ENCODE measurements at regions not wholly inside any gene's neighbourhood (a gene's known extent, or its start where the extent isn't known, plus 50 kb on each side); places are given as distances from the start of the nearest gene placed in this dataset.

DNA sequence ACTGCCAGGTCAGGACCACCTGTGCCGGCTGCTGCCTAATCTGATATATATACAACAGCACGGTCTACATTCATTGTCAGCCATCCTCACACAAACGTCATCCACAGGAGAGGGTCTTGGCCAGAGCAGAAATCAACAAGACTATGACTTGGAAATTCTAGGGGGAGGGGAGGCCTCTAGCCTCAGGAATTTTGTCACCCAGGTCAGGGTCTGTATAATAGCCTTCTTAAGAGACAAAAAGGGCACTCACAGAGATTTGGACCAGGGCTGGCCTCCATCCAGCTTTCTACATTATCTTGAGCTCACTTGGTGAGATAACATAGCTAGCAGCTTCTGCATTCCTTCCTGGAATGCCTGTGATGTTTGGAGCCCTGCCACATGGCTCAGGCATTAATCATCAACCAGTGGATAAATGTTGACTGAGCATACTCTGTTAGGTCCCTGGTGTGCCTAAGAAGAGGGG is 50.4 kb upstream of the CTIF start:
- FAIRE-seq: no peak

DNA sequence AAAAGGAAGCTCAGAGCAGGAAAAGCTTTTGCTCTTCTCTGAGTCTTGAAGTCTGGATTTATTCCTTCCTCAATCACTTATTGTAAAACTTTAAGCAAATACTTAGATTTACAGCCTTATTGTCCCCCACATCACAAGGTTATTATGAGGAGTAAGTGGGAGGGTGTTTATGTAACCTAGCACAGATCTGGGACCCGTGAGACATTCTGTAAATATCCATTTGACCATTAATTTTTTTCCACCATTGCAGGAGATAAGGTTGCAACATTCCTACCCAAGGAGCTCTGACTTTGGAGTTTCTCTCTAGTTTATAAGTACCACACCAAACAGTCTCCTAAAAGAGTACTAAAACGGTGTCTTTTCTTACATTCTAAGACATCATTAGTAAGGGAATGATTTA is 52.1 kb upstream of the CTIF start:
- FAIRE-seq: no peak

DNA sequence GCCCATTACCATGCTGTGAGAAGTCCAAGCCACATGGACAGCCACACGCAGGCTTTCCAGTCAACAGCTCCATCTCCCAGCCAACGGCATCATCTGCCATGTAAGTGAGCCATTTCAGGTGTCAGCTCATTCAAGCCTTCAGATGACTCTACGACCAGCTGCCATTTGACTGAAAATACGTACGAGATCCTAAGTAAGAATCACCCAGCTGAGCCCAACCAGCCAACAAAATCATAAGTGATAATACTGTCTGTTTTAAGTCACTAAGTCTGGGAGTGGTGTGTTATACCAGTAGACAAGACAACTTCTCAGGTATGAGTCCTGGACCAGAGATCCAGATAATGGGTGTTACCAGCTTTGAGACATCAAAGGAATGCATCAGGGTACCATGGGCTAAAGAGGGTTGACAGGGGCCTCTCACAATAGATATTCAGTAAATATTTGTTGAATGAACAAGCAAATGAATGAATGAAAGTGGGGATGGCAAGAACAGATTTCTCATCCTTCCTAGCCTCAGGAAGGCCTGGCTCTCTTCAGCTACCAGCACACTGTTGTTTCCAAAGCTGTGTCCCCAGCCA is 52.9 kb upstream of the CTIF start:
- no peak for FAIRE-seq

DNA sequence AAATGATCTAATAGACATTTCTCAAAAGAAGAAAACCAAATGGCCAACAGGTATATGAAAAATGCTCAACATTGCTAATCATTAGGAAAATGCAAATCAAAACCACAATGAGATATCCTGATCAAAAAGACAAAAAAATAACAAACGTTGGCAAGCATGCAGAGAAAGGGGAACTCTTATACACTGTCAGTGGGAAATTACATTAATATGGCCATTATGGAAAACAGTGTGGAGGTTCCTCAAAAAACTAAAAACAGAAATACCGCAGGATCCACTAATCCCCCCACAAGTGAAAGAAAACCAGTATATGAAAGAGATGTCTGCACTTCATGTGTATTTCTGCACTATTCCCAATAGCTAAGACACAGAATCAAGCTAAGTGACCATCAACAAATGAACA is 57.7 kb upstream of the CTIF start:
- FAIRE-seq: no peak

DNA sequence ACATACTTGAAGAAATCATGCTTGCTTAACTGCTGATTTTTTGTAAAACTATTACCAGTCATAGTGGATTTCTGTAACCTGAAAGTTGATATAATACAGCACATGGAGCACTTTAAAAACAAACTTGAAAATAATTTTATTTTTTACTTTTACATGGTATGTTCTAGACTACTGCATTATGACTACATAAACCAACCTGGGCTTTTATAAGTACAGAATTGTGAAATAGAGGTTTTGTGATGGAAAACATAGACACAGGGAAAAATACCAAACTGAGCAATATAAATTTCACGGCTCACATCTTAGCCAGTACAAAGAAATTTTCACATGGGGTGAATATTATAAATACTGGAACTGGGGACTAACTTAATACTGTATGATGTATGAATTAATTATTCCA is 59.3 kb upstream of the CTIF start:
- FAIRE-seq: no peak

DNA sequence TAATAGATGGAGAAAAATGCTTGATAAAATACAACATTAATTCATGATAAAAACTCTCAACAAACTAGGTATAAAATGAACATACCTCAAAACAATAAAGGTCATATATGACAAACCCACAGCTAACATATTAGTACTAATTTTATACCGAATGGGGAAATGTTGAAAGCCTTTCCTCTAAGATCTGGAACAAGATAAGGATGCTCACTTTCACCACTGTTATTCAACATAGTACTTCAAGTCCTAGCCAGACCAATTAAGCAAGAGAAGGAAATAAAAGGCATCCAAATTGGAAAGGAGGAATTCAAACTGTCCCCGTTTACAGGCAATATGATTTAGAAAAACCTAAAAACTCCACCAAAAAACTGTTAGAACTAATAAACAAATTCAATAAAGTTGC is 61.5 kb upstream of the CTIF start:
- FAIRE-seq: no peak

DNA sequence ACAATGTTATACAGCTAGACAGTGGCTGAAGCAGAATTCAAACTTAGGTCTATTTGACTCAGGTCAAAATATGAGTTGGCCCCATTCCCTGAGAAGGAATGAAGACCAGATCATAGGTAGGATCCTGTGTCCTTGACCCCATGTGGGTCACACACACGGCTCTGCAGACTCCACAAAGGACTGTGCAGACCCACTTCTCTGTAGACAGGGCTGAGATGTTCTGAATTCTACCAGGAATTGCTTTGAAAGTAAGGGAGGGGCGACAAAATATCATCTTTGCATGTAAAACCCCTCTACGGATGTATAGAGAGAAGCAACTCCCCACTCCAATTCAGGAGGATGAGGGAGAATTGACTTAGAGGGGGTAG is 62.3 kb upstream of the CTIF start:
- no peak for FAIRE-seq

DNA sequence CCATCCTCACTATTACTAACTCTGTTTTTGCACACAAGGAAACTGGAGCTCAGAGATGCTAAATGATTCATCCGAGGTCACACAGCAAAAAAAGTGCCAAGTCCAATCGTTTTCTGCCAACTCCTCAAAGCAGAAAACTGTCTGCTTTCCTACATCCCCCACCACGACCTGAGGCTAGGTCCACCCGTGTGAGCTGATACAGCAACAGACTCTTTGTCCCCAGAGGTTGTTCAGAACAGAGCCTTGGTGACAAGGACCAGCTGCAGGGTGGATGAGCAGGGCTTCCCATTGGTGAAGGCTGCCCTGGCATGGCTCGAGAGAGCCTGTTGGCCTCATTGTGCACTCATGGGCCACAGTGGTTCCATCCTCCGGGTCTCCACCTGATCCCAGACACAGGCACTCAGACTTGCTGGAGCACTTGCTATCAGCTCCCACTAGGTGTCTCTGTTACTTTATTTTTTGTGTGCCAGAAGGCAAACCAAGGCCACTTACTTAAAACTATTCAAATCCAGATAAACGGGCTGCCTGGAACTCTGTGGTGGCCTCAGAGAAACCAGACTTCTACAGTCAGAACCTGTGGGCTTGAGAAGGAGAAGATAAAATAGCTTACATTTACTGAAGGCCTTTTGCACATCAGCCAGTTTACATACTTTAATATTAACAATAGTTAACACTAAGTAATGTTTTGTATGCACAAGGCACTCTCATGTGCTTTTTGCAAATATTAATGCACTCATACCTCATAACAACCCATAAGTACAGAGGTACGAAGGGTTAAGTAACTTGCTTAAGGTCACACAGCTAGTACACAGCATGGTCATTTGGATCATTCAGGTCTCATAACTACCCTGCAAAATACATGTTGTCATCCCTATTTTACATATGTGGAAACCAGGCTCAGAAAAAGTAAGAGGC is 62.9 kb upstream of the CTIF start:
- peak; percentile 60 for FAIRE-seq

DNA sequence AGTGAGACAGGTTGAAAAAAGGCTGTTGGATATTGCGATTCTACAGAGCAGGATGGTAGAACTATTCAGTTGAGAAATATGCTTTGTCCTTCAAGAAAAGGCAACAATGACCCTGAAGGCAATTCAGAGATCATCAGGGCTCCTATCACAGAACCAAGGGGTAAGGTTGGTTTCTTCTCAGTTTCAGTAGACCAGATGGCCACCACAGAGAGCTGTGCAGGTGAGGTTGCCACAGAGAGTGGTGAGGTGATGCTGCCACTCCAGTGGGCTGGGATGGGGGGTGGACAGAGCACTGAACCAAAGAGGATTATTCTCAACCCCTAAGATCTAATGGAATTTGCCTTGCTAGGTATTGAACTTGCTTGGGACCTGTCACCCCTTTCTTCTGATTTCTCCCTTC is 64.6 kb upstream of the ZBTB7C start:
- FAIRE-seq: no peak

DNA sequence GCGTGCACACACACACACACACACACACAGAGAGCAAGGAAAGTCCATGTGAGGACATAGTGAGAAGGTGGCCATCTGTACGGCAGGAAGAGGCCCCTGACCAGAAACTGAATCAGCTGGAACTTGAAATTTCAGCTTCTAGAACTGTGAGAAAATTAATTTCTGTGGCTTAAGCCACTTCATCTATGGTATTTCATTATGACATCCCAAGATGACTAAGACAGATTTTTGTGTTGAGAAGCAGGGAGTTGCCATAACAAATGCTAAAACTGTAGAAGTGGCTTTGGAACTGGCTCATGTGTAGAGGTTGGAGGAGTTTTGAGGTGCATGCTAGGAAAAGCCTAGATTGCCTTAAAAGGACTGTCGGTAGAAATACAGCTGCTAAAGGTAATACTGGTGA is 63.4 kb upstream of the ZBTB7C start:
- no peak for FAIRE-seq

DNA sequence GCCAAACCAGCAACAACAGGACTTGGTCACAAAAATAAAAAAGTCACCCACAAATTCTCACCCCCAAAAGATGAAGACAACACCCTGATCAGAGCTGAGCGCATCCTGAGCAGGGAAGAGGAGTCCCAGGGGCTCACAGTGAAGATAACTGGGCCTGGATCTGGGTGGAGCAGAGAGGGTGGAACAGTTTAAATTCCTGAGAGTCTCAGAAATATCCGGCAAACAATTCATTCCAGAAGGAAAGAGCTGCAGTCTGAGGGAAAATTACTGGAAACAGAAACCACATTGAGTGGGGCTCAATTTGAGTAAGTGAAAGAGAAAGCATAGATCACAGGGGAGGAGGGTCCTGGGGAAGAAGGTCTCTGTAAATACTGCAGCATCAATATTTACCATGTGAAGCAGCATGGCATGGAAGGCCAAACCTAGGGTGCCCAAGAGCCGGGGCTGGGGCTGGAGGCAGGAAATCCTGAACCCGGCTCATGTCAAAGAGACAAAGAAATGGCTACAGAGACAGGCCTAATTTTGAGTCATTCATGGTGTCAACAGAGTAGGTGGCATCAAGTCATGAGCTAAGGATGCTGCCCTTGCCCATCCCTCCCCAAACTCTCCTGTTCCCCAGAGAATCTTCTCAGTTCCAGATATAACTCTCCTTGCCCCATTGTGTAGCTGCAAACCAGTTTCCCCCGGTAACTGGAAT is 61.4 kb upstream of the ZBTB7C start:
- FAIRE-seq: no peak

DNA sequence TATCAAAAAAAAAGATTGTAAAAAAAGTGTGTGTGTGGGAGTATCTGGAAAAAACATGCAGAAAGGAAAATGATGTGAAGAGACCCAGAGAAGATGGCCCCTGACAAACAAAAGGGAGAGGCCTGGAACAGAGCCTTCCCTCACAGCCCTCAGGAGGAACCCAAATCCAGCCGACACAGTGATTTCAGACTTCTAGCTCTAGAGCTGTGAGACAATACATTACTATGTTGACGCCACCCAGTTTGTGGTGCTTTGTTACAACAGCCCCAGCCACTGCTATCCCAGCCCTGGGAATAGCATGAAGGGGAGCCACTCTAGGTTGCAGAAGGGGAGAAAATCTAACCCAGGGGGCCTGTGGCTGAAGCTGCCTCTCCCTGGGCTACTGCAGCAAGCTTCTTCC is 59.0 kb upstream of the ZBTB7C start:
- no peak for FAIRE-seq

DNA sequence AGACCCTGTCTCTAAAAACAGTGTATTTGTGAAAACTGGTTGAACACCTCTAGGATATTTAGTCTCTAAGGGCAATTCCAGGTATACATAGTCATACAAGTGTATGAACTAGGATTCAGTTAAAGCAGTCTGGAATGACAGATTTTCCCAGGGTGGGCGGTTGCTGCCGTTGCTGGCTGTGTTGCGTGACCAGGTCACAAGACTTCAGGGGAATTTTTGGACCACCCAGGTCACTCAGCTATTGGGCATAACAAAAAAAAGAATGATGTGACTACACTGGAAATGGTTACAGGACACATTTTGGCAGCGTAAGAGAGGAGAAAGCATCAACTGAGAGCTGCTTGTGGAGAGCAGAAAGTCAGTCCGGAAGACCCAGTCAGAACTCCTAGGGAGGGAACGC is 58.0 kb upstream of the ZBTB7C start:
- no peak for FAIRE-seq

DNA sequence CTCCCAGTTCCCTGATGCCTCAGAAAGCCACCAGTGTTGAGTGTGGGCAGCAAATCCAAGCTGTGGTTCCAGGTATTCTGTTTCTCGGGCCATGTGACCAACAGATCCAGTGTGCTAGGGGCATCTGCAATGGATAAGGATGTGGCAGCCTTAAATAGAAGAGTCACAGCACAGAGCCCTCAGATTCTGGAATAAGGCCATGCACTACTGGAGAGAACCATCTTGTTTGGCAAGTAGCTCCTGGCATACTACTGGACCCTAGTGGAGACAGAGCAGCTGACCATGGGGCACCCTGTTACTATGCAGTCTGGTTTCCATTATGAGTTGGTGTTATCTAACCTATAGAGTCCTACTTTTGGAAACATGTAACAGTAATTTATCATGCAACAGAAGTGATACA is 53.3 kb upstream of the ZBTB7C start:
- FAIRE-seq: no peak

DNA sequence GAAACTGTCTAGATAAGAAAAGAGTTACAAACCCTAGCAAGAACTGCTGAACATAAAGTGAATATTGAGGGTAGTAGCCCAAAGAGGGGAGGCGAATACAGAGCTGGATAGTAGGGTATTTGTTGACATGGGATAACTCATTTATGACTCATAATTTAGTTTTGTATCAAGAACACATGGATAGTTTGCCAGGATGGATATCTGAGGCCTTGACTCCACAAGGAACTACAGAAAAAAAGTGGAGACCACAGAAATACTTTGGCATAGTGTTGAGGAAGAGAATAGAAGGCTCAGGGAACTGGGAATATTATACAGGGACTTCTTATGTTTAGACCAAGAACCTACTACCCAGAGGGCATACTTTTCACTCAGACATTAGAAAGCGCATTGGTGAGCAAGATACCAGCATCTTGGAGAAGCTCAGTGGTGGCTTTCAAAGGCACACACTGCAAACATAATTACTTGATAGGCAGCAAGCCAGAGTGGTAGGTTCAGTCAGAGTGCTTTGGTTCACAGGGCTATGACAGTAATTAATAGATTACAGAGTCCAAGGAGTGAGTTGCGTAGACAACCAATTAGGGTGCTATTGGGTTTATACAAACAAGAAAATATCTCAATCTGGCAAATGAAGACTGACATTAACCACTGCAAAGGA is 51.9 kb upstream of the ZBTB7C start:
- no peak for FAIRE-seq

DNA sequence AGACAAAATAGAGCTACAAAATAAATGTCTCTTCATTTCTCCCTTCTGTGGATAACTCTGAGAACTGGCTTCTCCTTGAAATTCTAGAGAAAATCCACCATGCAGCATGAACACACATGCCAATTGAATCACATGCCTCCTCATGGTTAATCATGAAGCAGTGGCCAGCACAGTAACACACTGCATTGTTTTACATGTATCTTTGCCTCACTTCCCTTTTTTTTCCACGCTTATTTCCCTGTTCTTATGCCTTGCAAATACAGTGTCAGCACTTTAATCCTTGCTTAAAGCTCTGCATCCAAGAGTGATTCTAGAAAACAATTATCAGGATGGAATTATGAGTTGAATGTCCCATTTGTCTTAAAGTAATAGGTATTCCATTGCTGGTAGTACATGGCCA is 50.3 kb upstream of the ZBTB7C start:
- FAIRE-seq: no peak

DNA sequence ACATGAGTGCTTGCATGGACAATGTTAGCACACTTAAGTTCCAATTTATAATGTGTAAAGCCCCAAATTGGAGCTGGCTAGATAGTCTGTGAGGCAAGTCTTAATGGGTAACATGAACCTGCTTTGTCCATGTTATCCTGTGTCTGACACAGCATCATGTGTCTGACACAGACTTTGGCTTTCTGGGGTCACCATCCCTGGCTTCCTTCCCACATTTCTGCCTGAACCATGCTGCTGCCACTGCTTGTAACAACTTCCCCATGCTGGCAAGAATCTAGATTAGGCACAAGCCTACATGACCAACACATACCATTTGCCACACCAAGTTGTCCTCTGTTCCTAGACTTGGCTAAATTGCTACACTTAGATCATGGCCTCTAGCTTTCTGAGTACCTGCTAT is 49.8 kb upstream of the ZBTB7C start:
- FAIRE-seq: no peak

All from TTC549 (cell line).